ENCODE measurements at regions not wholly inside any gene's neighbourhood (a gene's known extent, or its start where the extent isn't known, plus 50 kb on each side); places are given as distances from the start of the nearest gene placed in this dataset.
"Not testable (repeated sequence)": the region's sequence is repeated elsewhere in the genome, so short reads cannot be mapped to it uniquely, and the experiment has no call there.

- TF ChIP-seq CTCF, POLR2A (IDR thresholded peaks at IDR 0.05): not testable (repeated sequence)
These were observed 4410.6 kb upstream of the TPTE start for GRCh38 chr21:6110716-6111343.
